ENCODE measurements at regions not wholly inside any gene's neighbourhood (a gene's known extent, or its start where the extent isn't known, plus 50 kb on each side); places are given as distances from the start of the nearest gene placed in this dataset.
"Not testable (repeated sequence)": the region's sequence is repeated elsewhere in the genome, so short reads cannot be mapped to it uniquely, and the experiment has no call there.

GRCh38 chr11:130677486-130678153 lies 229.2 kb downstream of the ADAMTS15 start:
- Histone ChIP-seq H3K4me3 (no peak overlapping the region), H3K27ac (no peak overlapping the region), H3K4me1 (peaks cover 0 to 25% (median 9%) of the 10 kb centered on the region in 4 donors), H3K9me3 (peaks cover 0 to 46% (median 11%) of the 10 kb centered on the region in 4 donors), H3K27me3 (no peaks in the 10 kb centered on the region), H3K36me3 (no peaks in the 10 kb centered on the region)
- 72 to 79% methylated on average over 6 of the region's 6 CpGs for WGBS, 2 donors
- no peak for DNase-seq (ENCODE audit: low spot score in 2 of 2)
- TF ChIP-seq EP300 (IDR thresholded peaks at IDR 0.05): no peak
- no peak for TF ChIP-seq CTCF (IDR thresholded peaks at IDR 0.05)
- no peak for TF ChIP-seq POLR2A (IDR thresholded peaks at IDR 0.05)

- peaks cover 0 to 18% (median 7%) of the 10 kb centered on the region in 4 donors for H3K4me1 ChIP-seq
- H3K9me3 ChIP-seq: peaks cover 0 to 49% (median 11%) of the 10 kb centered on the region in 4 donors
- H3K4me3 ChIP-seq: no peak overlapping the region
- no peaks in the 10 kb centered on the region for H3K27me3 ChIP-seq
- H3K36me3 ChIP-seq: no peaks in the 10 kb centered on the region
- TF ChIP-seq EP300 (IDR thresholded peaks at IDR 0.05): no peak
- TF ChIP-seq POLR2A (IDR thresholded peaks at IDR 0.05): no peak
- TF ChIP-seq CTCF (IDR thresholded peaks at IDR 0.05): no peak
- no peak for DNase-seq (ENCODE audit: low spot score in 2 of 2)
- WGBS, 2 donors: 92 to 93% methylated on average over 4 of the region's 4 CpGs
- no peak overlapping the region for H3K27ac ChIP-seq
These were observed 230.8 kb downstream of the ADAMTS15 start for GRCh38 chr11:130679247-130679646.

- H3K9me3 ChIP-seq: peaks cover 0 to 49% (median 11%) of the 10 kb centered on the region in 4 donors
- H3K4me3 ChIP-seq; H3K36me3 ChIP-seq; H3K27ac ChIP-seq; H3K4me1 ChIP-seq; H3K27me3 ChIP-seq; DNase-seq (ENCODE audit: low spot score in 2 of 2): not testable (repeated sequence)
- 75 to 78% methylated on average over 2 of the region's 2 CpGs for WGBS, 2 donors
These were observed 233.8 kb downstream of the SNX19 start for GRCh38 chr11:130682471-130682870.

- Histone ChIP-seq H3K36me3 (no peaks in the 10 kb centered on the region), H3K9me3 (no peaks in the 10 kb centered on the region), H3K4me3 (no peak overlapping the region), H3K4me1 (peaks cover 0 to 6% (median 0%) of the 10 kb centered on the region in 4 donors), H3K27ac (no peak overlapping the region), H3K27me3 (no peaks in the 10 kb centered on the region)
- WGBS, 2 donors: 71 to 72% methylated on average over 4 of the region's 4 CpGs
- TF ChIP-seq POLR2A (IDR thresholded peaks at IDR 0.05): no peak
- no peak for TF ChIP-seq CTCF (IDR thresholded peaks at IDR 0.05)
- no peak for DNase-seq (ENCODE audit: low spot score in 2 of 2)
These were observed 226.9 kb downstream of the SNX19 start for GRCh38 chr11:130689222-130689908.

- peaks cover 0 to 6% (median 0%) of the 10 kb centered on the region in 4 donors for H3K4me1 ChIP-seq
- no peaks in the 10 kb centered on the region for H3K9me3 ChIP-seq
- no peak for DNase-seq (ENCODE audit: low spot score in 2 of 2)
- no peak overlapping the region for H3K4me3 ChIP-seq
- H3K27me3 ChIP-seq: no peaks in the 10 kb centered on the region
- H3K36me3 ChIP-seq: no peaks in the 10 kb centered on the region
- TF ChIP-seq POLR2A (IDR thresholded peaks at IDR 0.05): no peak
- TF ChIP-seq EP300 (IDR thresholded peaks at IDR 0.05): no peak
- no peak for TF ChIP-seq CTCF (IDR thresholded peaks at IDR 0.05)
- H3K27ac ChIP-seq: no peak overlapping the region
- 57 to 73% methylated on average over 2 of the region's 2 CpGs for WGBS, 2 donors
These were observed 224.7 kb downstream of the SNX19 start for GRCh38 chr11:130691581-130691980.
